ENCODE measurements at regions not wholly inside any gene's neighbourhood (a gene's known extent, or its start where the extent isn't known, plus 50 kb on each side); places are given as distances from the start of the nearest gene placed in this dataset.

- no peak for DNase-seq
These were observed 1440.3 kb downstream of the NCAM2 start for GRCh38 chr21:22438428-22439086.

DNA sequence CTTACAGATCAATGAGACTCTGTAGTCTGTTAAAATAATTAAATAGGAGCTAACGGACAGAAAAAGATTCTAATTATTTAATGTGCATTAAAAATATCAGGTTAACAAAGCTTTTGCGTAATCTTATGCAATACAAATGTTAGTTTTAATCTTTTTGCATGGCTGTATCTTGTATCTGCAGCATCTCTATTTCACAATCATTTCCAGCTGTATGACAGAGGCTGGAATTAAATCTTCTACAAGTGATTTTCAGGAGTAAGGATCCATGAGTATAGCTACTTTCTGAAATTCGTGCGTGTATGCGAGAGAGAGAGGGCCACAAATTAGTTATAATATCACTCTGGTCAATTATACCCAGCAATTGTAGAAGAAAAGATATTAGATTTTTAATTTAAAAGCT lies 1446.8 kb downstream of the NCAM2 start:
- no peak for DNase-seq

GRCh38 chr21:22450507-22450906 lies 1452.3 kb downstream of the NCAM2 start:
- DNase-seq = no peak

- DNase-seq = no peak
These were observed 1458.0 kb downstream of the NCAM2 start for GRCh38 chr21:22456241-22456640.

DNA sequence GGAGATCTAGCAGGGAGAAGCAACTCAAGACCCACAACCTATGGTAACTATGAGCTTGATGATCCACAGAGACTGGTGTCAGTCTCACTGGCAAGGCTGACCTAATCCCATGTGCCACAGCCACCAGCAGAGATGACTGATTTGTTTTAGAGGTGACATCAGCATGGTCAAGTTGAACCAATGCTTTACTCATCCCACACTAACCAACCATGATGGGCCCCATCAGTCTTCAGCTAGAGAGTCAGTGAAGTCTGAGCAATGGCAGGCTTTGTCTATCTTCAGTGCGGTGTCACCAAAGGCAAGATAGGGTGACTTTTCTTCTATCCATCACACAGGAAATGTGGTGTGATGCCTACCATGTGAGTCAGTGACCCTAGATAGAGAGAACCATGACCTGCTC lies 1470.7 kb downstream of the NCAM2 start:
- DNase-seq = no peak

GRCh38 chr21:22474403-22474802 lies 1476.2 kb downstream of the NCAM2 start:
- no peak for DNase-seq

- no peak for DNase-seq
These were observed 1478.0 kb downstream of the NCAM2 start for GRCh38 chr21:22476214-22476613.

GRCh38 chr21:22476726-22477646 lies 1478.8 kb downstream of the NCAM2 start:
- DNase-seq = no peak

GRCh38 chr21:22490049-22490448 lies 1491.8 kb downstream of the NCAM2 start:
- no peak for DNase-seq

DNA sequence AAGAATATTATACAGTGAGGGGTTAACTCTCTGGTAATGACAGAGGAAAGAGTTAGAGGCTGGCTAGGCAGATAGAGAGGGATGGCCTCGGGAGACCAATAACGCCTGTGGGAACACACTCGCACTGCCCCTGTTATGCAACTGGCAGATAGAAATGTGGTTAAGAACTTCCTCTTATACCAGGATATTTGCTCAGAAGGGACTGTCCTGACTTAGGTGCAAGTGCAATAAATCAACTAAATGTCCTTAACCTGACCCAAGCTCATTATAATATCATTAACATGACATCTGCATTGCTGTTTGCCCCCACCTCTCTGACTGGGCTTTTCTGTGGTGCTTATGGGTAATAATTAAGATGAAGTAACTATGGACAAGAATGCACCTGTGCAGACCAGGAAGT lies 1518.0 kb downstream of the NCAM2 start:
- DNase-seq = peak; percentile 41

DNA sequence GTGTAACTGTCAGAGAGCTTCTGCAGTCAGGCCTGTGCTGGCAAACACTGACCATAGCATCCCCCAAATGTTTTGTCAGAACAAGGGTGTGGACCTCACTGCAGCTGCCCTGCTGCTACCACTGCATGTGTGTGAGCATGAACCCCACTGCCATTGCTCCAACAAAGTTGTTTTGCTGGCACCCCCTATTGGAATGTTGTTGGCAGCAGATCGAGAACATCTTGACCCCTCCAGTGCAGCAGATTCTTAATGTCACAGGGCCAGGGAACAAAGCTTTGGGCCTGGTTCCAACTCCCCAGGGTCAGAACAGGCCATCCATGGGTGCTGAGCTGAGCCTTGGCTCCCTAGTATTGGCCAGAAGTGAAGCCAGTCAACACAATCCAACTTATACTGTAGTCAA lies 1537.4 kb downstream of the NCAM2 start:
- no peak for DNase-seq

- DNase-seq = no peak
These were observed 1538.3 kb downstream of the NCAM2 start for GRCh38 chr21:22536509-22536908.

DNA sequence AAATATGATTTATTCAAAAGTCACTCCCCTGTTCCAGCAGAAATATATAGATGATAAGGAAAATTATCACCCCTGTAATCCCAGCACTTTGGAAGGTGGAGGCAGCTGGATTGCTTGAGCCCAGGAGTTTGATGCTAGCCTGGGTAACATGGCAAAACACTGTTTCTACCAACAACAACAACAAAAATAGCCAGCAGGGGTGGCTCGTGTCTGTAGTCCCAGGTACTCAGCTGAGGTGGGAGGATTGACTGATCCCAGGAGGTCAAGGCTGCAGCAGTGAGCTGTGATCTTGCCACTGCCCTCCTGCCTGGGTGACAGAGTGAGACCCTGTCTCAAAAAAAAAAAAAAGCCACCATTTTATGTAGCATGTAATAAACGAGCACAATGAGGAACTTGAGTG lies 1546.5 kb downstream of the NCAM2 start:
- no peak for DNase-seq

DNA sequence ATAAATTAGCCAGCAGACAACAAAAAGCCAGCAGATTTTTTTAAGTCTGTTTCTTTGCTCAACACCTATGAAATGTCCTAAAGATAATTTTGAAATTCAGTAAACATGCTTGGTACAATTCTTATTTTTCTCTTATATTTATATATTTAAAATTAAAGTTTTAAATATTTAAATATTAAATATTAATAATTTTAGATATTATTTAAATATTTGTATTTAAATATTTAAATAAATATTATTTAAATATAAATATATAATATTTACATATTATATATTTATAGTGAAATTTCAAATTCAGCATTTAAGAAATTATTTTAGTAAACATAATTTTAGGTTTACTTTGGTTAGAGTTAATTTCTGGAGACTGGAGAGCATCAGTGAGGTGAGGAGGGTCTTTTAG lies 1554.2 kb downstream of the NCAM2 start:
- no peak for DNase-seq

GRCh38 chr21:22554690-22555316 lies 1556.6 kb downstream of the NCAM2 start:
- DNase-seq = no peak

GRCh38 chr21:22556829-22557228 lies 1558.6 kb downstream of the NCAM2 start:
- DNase-seq = no peak

DNA sequence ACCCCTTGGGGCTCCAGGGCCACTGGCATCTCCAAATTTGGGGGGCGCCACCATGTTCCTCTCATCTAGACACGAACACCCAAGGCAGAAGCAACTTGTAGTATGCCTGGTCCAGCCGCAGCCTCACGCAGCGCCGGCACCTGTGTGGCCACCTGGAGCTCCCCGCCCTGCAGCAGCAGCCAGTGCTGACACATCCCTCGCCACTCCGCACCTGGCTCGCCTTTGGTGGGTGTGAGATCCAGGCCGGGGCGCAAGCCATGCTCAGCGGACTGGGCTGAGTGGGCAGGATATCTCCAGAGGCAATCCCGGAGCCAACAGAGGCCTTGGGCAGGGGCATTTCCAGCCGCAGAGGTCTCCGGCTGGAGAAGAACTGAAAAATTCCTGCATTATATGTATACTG lies 1563.7 kb downstream of the NCAM2 start:
- DNase-seq = no peak

- no peak for DNase-seq
These were observed 1575.6 kb downstream of the NCAM2 start for GRCh38 chr21:22573834-22574233.

DNA sequence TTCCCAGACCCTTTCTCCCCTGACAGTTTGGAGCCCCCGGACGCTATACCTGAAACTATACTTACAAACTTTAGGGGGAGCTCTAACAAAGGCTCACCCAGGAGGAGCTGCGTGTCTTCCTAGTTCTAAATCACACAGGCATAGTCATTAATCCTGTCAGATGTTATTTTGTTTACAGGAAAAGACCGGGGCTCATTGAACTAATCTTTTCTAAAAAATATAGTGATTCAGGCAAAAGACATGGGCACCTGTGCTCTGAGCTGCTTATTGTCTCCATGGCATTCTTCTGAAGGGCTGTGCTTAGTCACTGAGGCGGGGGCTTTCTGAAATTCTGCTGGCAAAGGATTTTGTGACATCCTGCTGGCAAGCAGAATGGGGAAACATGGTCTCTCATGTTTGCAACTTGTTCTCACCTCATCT lies 1577.0 kb downstream of the NCAM2 start:
- DNase-seq = peak; percentile 12

- DNase-seq = no peak
These were observed 1581.5 kb downstream of the NCAM2 start for GRCh38 chr21:22579741-22580140.

GRCh38 chr21:22582026-22582425 lies 1583.8 kb downstream of the NCAM2 start:
- no peak for DNase-seq

GRCh38 chr21:22584308-22584707 lies 1586.1 kb downstream of the NCAM2 start:
- DNase-seq = no peak

GRCh38 chr21:22585558-22585957 lies 1587.3 kb downstream of the NCAM2 start:
- no peak for DNase-seq

Data from hematopoietic multipotent progenitor cell treated with erythropoietin and hydrocortisone succinate and interleukin-3 and kit ligand, for 8 days (in vitro differentiated cells).